Tibial nerve (tissue), 4 donors: ENCODE measurements at regions not wholly inside any gene's neighbourhood (a gene's known extent, or its start where the extent isn't known, plus 50 kb on each side); places are given as distances from the start of the nearest gene placed in this dataset.

Experiments used
- DNase-seq, 2 donors: peaks; one replicate each; pipeline ENCODE4 v3.0.0-alpha.2; 2019; ENCODE audit warnings: low spot score in 2 of 2
- H3K27ac ChIP-seq, 4 donors: fragments of 200-600 bp; sonication (generic) in 3 of 4; one replicate each; pipeline ENCODE4 v1.5.1; 2017 to 2019; ENCODE audit warnings: mild to moderate bottlenecking in 1 of 4
- H3K27me3 ChIP-seq, 2 donors: fragments of 200-600 bp; sonication (generic) in 1 of 2; one replicate each; pipeline versions ENCODE4 v1.5.1 to v1.6.0; 2017 to 2019
- H3K36me3 ChIP-seq, 3 donors: fragments of 200-600 bp; sonication (generic); one replicate each; pipeline ENCODE4 v1.5.1; 2018 to 2019
- H3K4me1 ChIP-seq, 4 donors: fragments of 200-600 bp; sonication (generic) in 3 of 4; one replicate each; pipeline ENCODE4 v1.5.1; 2017 to 2019
- H3K4me3 ChIP-seq, 4 donors: fragments of 200-600 bp; sonication (generic) in 3 of 4; one replicate each; pipeline ENCODE4 v1.5.1; 2017 to 2019; ENCODE audit warnings: mild to moderate bottlenecking in 1 of 4, moderate library complexity in 1 of 4
- H3K9me3 ChIP-seq, 4 donors: fragments of 200-600 bp; sonication (generic) in 3 of 4; one replicate each; pipeline ENCODE4 v1.5.1; 2017 to 2019
- CTCF ChIP-seq, 5 experiments: fragments of 200-600 bp in 3 of 5; fragments of 450-650 bp in 2 of 5; sonication (generic) in 3 of 5; IDR thresholded peaks; one replicate each; pipeline ENCODE4 v1.5.1; 2016 to 2019; ENCODE audit warnings: antibody characterized with exemption in 5 of 5, mild to moderate bottlenecking in 3 of 5, moderate library complexity in 2 of 5
- EP300 ChIP-seq, 2 donors: sonication (generic); formaldehyde crosslinking; IDR thresholded peaks; one replicate each; pipeline ENCODE4 v1.6.1; 2017; ENCODE audit warnings: antibody characterized with exemption in 2 of 2, mild to moderate bottlenecking in 1 of 2
- POLR2A ChIP-seq, 2 donors: fragments of 450-650 bp; IDR thresholded peaks; one replicate each; pipeline ENCODE4 v1.6.1; 2017; ENCODE audit warnings: antibody characterized with exemption in 2 of 2, mild to moderate bottlenecking in 2 of 2, moderate library complexity in 2 of 2
- WGBS, 2 donors: methylation state at CpG; one replicate each; pipeline ENCODE4 v1.1.5; 2018; 5-methylcytosine and 5-hydroxymethylcytosine counted together

- Histone ChIP-seq H3K36me3 (peaks cover 0 to 24% (median 0%) of the 10 kb centered on the region in 3 donors), H3K4me1 (no peaks in the 10 kb centered on the region), H3K9me3 (no peaks in the 10 kb centered on the region), H3K4me3 (no peak overlapping the region), H3K27me3 (no peaks in the 10 kb centered on the region), H3K27ac (no peak overlapping the region)
- TF ChIP-seq EP300 (IDR thresholded peaks at IDR 0.05) (no peak), CTCF (IDR thresholded peaks at IDR 0.05) (no peak), POLR2A (IDR thresholded peaks at IDR 0.05) (no peak)
- DNase-seq, result no peak
- WGBS, 2 donors, result 70 to 73% methylated on average over 3 of the region's 3 CpGs
These were observed 115.0 kb downstream of the BACH1 start for GRCh38 chr21:29413683-29414082.

DNA sequence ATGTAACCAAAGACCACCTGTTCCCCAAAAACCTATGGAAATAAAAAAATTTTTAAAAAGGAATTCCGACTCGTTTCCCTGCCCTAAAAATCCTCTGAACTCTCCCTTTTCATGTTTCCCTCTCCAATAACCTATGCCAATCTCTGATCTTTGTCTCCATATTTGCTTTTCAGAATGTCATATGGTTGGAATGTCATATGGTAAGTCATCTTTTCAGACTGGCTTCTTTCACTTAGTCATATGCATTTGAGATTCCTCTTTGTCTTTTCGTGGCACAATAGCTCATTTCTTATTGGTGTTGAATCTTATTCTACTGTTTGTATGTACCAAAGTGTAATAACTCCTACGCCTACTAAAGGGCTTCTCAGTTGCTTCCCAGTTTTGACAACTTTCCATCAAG lies 117.5 kb downstream of the BACH1 start:
- DNase-seq, result no peak
- 90% methylated on average over 4 of the region's 4 CpGs for WGBS, 2 donors
- Histone ChIP-seq H3K9me3 (no peaks in the 10 kb centered on the region), H3K36me3 (peaks cover 0 to 24% (median 0%) of the 10 kb centered on the region in 3 donors), H3K4me3 (no peak overlapping the region), H3K4me1 (no peaks in the 10 kb centered on the region), H3K27ac (no peak overlapping the region), H3K27me3 (no peaks in the 10 kb centered on the region)
- TF ChIP-seq CTCF (IDR thresholded peaks at IDR 0.05) (no peak), EP300 (IDR thresholded peaks at IDR 0.05) (no peak), POLR2A (IDR thresholded peaks at IDR 0.05) (no peak)

- TF ChIP-seq CTCF (IDR thresholded peaks at IDR 0.05) (no peak), EP300 (IDR thresholded peaks at IDR 0.05) (no peak), POLR2A (IDR thresholded peaks at IDR 0.05) (no peak)
- H3K36me3 ChIP-seq, result peaks cover 0 to 7% (median 0%) of the 10 kb centered on the region in 3 donors
- no peaks in the 10 kb centered on the region for H3K27me3 ChIP-seq
- WGBS, 2 donors, result 68 to 74% methylated on average over 2 of the region's 2 CpGs
- H3K9me3 ChIP-seq, result no peaks in the 10 kb centered on the region
- no peak overlapping the region for H3K4me3 ChIP-seq
- no peaks in the 10 kb centered on the region for H3K4me1 ChIP-seq
- no peak for DNase-seq
- H3K27ac ChIP-seq, result no peak overlapping the region
These were observed 120.1 kb downstream of the BACH1 start for GRCh38 chr21:29418813-29419212.

DNA sequence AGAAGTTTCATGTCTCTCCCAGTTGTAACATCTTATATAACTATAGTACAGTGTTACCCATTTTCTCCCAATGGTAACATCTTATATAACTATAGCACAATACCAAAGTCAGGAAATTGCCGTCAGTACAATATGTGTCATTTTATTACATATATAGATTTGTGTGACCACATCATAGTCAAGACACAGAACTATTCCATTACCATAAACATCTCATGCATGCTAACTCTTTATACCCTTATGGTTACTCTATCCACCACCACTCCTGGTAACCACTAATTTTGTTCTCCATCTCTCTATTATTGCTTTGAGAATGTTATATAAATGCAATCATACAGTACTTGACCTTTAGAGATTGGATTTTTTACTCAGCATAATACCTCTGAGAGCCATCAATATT lies 120.7 kb downstream of the BACH1 start:
- H3K27ac ChIP-seq, result no peak overlapping the region
- no peak for TF ChIP-seq POLR2A (IDR thresholded peaks at IDR 0.05)
- no peak for TF ChIP-seq CTCF (IDR thresholded peaks at IDR 0.05)
- TF ChIP-seq EP300 (IDR thresholded peaks at IDR 0.05), result no peak
- H3K27me3 ChIP-seq, result no peaks in the 10 kb centered on the region
- H3K4me3 ChIP-seq, result no peak overlapping the region
- no peak for DNase-seq
- H3K36me3 ChIP-seq, result peaks cover 0 to under 1% (median 0%) of the 10 kb centered on the region in 3 donors
- WGBS, 2 donors, result 84 to 89% methylated on average over 1 of the region's 1 CpG
- H3K4me1 ChIP-seq, result no peaks in the 10 kb centered on the region
- no peaks in the 10 kb centered on the region for H3K9me3 ChIP-seq

DNA sequence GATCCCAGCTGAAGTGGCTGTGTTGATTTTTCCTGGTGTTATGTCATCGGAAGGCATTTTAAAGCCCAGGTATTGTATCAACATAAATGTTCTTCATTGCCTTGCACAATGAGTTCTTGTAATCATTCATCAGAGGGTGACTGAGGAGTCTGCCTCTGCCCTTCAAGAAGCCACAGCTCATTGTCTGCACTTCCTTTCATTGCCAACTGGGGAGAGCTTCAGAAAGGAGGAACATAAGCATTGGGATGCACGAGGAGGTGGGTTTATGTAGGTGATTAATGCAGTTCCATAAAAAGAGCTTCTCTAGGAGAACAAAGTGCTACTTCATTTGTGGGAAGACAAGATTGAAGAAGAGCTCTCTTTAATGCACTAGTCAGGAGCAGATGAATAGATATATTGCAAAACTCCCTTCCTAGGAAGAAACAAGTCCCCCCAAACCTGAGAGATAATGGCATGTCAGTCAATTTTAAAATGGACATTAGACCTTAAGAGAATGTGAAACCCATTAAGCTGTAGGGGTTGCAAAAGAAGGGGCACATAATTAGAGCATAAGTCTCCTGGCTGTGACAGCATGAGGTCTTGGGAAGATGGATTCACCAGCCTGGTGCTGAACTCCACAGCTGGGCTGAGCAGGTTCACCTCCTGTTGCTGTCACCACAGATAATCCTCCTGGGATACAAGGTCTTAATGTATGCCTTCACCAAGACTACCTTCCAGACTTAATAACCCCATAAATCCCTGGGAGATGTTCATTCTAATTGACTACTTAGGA lies 124.6 kb downstream of the BACH1 start:
- no peak for DNase-seq
- WGBS, 2 donors, result 35 to 47% methylated on average over 2 of the region's 2 CpGs
- Histone ChIP-seq H3K9me3 (no peaks in the 10 kb centered on the region), H3K27ac (no peak overlapping the region), H3K4me3 (no peak overlapping the region), H3K4me1 (no peaks in the 10 kb centered on the region), H3K27me3 (no peaks in the 10 kb centered on the region), H3K36me3 (no peaks in the 10 kb centered on the region)
- TF ChIP-seq POLR2A (IDR thresholded peaks at IDR 0.05), result no peak
- no peak for TF ChIP-seq EP300 (IDR thresholded peaks at IDR 0.05)
- TF ChIP-seq CTCF (IDR thresholded peaks at IDR 0.05), result no peak
